LNCaP clone FGC (cell line): ENCODE measurements at regions not wholly inside any gene's neighbourhood (a gene's known extent, or its start where the extent isn't known, plus 50 kb on each side); places are given as distances from the start of the nearest gene placed in this dataset.

Source experiments
- DNase-seq: peaks from one replicate; pipeline ENCODE4 v3.0.0-alpha.2; 2011; ENCODE audit warnings: low read depth
- H3K4me3 ChIP-seq: 2 replicates; pipeline ENCODE4 v1.5.1; 2011; ENCODE audit warnings: mild to moderate bottlenecking, low read depth, low read length, control low read depth
- TF ChIP-seq, protein P1 (sequence below): IDR thresholded peaks from 2 replicates; pipeline ENCODE4 v1.5.1; 2012; ENCODE audit warnings: mild to moderate bottlenecking; ENCODE audit not compliant: control insufficient read depth, insufficient read depth; ENCODE audit errors: extremely low read depth

DNA sequence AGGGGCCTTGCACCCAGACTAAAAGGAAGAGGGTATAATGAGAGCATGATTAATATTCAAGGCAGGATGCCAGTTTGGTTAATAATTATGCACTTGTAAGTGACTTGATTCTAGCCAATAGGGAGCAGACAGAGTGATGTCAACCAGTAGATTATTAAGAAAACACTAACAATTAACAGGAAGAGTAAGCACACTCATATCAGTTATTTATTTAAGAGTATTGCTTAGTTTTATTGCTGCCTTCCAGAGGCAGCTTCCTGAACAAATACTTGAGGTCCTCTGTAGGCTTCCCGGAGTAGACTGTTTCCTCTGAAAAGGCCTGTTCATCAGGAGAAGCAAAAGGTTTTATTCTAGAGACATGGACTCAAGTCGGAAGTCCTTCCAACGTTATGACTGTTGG, 129.1 kb upstream of the AFF2 start:
- TF ChIP-seq, protein P1, sequence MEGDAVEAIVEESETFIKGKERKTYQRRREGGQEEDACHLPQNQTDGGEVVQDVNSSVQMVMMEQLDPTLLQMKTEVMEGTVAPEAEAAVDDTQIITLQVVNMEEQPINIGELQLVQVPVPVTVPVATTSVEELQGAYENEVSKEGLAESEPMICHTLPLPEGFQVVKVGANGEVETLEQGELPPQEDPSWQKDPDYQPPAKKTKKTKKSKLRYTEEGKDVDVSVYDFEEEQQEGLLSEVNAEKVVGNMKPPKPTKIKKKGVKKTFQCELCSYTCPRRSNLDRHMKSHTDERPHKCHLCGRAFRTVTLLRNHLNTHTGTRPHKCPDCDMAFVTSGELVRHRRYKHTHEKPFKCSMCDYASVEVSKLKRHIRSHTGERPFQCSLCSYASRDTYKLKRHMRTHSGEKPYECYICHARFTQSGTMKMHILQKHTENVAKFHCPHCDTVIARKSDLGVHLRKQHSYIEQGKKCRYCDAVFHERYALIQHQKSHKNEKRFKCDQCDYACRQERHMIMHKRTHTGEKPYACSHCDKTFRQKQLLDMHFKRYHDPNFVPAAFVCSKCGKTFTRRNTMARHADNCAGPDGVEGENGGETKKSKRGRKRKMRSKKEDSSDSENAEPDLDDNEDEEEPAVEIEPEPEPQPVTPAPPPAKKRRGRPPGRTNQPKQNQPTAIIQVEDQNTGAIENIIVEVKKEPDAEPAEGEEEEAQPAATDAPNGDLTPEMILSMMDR, result no peak
- no peak overlapping the region for H3K4me3 ChIP-seq
- DNase-seq, result peak; percentile 4

DNA sequence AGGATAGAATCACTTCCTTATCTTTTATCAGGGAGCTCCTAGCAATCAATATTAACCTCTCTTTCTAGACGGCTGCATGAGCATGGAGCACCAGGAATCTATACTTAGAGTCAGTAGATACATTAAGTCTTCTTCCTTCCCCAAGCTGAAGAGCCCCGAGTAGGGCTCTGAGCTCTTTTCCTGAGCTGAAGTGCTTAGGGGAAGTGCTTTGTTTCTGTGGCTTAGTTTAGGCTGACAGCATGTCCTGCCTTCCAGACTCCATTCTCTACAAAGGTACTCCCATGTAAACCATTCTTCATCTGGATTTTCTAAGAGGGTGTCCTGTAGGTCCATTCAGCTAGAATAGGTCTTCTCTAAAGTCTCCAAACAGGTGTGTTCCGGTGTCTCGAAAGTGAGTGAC, 127.5 kb upstream of the AFF2 start:
- H3K4me3 ChIP-seq, result no peak overlapping the region
- no peak for DNase-seq
- TF ChIP-seq, protein P1, result no peak

DNA sequence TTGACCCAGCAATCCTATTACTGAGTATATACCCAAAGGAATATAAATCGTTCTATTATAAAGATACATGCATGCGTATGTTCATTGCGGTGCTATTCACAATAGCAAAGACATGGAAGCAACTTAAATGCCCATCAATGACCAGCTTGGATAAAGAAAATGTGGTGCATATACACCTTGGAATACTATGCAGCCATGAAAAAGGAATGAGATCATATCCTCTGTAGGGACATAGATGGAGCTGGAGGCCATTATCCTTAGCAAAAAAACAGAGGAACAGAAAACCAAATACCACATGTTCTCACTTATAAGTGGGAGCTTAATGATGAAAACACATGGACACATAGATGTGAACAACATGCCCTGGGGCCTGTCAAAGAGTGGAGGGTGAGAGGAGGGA, 124.1 kb upstream of the AFF2 start:
- no peak for DNase-seq
- no peak overlapping the region for H3K4me3 ChIP-seq
- TF ChIP-seq, protein P1, result no peak

DNA sequence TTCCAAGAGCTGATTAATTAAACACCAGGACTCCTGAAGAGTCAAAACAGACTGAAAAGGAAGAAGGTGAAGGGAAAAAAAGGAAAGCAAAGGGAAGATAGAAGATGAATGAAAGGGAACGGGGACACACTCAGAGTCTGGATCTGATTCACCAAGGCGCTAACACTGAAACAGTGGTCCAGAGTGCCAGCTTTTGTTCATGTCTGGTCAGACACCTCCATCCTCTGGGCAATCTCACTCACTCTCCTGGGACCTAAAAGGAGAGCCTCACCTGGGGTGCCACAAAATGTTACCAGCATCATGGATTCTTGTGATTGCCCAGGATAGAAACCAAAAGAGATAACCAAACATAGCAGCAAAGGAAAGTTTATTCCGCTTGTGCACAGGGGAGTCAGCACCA, 120.3 kb upstream of the AFF2 start:
- no peak overlapping the region for H3K4me3 ChIP-seq

DNA sequence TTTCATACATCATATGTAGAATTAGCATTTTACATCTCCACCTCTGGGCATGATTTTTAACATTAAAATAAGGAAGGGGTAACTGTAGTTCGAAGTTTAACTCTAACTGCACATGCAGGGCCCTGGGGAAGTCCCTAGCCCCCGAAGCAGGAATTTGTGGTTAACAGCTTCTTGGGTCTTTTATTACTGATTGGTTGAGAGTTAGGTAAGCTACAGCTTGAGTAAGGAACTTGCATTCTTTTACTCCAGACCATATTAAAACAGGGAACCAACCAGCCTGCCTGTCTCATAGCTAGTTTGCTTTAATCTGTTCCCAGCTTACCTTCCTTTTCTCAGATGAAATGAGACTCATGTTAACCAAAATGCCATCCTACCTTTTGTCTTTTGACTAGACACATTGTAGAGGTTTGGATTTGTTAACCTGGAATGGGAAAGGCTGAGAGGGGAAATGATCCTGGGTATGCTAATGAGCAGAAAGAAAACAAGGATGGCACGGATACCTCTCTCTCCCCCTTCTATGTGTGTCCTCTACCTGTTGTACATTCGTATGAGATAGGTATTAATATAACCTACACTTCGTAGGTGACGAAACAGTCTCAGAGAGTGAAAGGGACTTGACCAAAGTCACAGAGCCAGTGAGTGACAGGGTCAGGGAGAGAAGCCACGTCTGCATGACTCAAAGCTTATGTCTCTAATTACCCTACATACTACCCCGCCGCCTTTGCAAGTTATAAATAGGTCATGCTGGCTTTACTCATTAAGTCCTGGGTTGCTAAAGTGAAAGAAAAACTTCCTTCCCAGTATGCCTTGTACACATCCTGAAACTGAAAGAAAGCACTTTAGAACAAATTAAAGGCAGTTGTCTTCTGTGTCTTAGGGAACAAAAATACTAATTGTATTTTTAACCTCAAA, 119.5 kb upstream of the AFF2 start:
- no peak for DNase-seq
- no peak overlapping the region for H3K4me3 ChIP-seq
- TF ChIP-seq, protein P1, result no peak

More for the DNA sequence above, 120.3 kb upstream of the AFF2 start:
- TF ChIP-seq, protein P1, result no peak
- no peak for DNase-seq

DNA sequence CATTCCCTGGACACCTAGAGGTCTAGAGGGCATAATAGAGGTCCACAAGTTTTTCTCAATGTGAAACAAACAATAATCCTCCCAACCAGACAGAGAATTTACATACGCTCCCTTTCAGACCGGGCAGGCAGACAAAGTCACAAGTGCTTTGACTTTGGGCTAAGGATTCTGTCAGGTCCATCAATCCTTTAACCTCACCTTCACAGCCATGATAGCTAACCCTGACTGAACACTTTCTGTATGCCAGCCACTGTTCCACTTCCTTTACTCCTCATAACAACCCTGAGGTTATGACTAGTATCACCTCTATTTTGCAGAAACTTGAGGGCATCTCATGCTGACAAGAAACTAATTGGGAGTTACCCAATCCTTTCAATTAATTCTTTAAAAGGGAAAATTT, 118.8 kb upstream of the AFF2 start:
- H3K4me3 ChIP-seq, result no peak overlapping the region
- no peak for DNase-seq
- TF ChIP-seq, protein P1, result no peak

DNA sequence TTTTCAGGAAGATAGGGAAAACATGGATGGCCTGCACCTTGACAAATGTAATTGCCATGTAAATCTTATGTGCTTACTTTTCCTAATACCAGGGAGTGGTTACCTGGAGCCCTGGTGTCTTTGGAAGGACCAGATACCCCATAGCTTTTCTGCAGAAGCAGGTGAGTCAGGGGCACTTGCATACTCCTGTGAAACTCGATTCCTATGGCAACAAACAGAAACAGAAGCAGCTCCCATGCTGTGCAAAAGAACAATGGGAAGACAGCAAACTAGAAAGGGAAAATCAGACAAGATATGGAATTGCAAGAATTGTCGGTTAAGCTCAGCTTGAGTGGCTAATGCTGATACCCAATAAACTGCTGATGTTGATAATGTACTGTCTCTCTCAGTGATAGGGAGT, 117.4 kb upstream of the AFF2 start:
- TF ChIP-seq, protein P1, result no peak
- no peak overlapping the region for H3K4me3 ChIP-seq
- DNase-seq, result no peak
